ENCODE measurements at regions not wholly inside any gene's neighbourhood (a gene's known extent, or its start where the extent isn't known, plus 50 kb on each side); places are given as distances from the start of the nearest gene placed in this dataset.
"Not testable (repeated sequence)": the region's sequence is repeated elsewhere in the genome, so short reads cannot be mapped to it uniquely, and the experiment has no call there.

DNA sequence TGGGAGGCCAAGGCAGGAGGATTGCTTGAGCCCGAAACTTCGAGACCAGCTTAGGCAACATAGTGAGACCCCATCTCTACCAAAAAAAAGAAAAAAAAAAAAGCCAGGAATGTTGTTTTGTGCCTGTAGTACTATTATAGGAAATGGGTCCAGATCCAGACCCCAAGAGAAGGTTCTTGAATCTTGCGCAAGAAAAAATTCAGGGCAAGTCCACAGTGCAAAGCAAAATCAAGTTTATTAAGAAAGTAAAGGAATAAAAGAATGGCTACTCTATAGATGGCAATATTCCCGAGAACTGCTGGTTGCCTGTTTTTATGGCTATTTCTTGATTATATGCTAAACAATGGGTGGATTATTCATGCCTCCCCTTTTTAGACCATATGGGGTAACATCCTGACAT lies 51.2 kb upstream of the RDX start:
- no peak for DNase-seq (ENCODE audit: low spot score)

DNA sequence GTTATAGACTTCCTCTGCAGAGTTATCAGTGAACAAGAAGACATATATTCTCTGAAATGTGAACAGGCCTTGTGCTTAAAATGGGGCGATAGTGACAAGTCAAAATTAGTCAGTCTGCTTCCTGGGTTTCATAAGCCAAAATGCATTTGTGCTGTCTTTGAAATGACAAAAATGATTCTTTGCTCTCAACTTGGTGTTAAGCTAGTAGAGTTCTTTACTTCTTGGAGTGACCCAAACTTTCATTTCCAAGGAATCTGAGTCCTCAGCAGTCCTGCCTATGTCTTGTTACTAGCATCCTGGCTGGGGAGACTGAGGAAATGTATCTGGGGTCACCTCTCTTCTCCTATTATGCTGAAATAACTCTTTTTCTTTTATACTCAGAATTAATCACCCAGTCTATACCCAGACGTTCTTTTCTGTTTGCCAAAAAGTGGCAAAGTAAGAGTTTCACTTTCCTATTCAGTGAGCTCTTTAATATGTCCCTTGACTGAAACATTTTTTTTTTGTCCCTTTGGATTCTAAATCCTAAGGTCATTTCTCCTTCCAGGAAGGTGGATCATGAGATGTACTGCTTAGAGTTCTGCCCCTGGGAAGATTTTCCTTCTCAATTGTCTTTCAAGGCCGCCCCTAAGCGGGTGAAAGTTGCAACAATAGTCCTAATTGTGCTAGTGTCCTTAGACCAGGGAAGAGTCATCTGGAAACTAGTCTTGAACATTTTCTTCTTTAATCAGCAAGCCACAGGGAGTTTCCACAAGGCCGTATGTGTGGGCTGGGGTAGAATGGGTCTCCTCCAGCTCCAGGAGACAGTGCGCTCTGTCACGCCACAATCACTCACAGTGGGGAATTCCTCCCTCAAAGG lies 53.0 kb upstream of the RDX start:
- no peak for DNase-seq (ENCODE audit: low spot score)

DNA sequence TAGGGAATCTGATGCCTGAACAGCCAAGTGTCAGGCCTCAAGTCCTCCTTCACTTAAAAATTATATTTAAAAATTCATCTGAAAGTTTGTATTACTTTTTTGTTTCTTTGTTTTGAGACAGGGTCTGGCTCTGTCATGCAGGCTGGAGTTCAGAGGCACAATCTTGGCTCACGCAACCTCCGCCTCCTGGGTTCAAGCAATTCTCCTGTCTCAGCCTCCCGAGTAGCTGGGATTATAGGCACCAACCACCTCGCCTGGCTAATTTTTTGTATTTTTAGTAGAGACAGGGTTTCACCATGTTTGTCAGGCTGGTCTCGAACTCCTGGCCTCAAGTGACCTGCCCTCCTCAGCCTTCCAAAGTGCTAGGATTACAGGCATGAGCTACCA lies 53.6 kb upstream of the RDX start:
- not testable (repeated sequence) for DNase-seq (ENCODE audit: low spot score)

DNA sequence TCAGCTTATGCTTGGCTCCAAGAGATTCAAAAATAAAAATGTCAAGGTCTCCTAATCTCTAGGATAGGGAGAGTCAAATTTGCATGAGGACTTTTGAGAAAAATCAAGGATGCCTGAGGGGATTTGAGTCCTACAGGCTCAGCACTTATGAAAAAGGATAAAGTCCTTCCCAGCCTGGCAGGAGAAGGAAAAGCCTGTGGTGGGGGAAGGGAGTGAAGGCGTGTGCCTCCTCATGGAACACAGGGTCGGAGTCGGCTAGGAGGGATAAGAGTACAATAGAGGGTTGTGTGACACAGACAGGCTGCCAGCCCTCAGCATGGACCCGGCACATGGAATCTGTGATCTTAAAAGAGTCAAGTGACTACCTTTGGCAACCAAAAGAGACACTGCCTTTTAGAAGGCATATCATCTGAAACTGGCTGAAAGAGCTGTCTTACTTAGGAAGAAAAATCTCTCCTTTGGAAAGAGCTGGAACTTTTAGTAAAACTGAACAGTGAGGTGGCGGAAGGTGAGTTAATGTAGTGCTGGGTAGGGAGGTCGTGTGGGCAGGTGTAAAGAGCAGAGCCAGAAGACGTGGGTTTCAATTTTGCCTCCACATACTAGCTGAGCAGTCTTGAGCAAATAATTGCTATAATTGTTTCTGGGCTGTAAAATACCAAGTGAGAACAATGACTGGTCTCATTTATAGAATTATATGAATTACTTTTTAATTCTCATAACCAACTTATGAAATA lies 58.8 kb upstream of the RDX start:
- peak; percentile 30 for DNase-seq (ENCODE audit: low spot score)

DNA sequence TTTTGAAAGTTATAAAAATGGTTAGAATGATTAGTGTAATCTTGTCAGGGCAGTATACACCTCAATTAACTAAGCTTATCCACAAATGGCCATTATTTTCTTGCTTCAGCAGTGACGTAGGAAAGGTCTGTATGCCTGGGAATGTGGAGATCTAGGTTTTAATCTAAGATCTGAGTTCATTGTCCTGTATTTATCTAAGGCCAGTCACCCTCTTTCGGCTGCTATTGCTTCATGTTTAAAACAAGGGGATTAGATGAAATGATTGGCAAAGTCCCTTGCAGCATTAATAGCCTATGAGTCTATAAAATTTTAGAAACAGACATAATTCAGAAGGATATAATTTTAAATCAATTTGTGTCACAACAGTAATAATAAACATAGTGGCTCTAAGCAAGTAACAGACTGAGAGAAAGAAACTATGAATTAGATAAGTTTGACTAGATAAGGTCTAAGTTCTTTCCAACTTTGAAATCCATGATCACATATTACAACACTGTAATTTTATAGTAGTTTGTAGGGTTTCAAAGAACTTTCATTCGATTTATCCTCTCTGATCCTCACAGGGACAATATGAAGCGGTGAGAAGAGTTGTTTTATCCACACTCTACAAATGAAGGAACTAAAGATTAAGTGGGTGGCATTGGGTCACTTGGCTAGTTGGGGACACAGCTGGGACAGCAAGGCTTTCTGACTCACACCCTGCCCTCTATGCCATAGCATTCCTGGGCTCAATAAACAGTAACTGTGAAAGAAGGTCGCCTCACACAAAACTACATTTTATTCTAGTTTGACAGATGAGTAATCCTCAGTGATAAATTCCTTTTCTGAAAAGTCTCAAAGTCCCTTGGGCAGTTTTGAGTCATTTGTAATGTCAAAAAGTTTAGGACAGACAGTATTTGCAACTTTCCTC lies 60.6 kb upstream of the RDX start:
- DNase-seq (ENCODE audit: low spot score) = no peak

DNA sequence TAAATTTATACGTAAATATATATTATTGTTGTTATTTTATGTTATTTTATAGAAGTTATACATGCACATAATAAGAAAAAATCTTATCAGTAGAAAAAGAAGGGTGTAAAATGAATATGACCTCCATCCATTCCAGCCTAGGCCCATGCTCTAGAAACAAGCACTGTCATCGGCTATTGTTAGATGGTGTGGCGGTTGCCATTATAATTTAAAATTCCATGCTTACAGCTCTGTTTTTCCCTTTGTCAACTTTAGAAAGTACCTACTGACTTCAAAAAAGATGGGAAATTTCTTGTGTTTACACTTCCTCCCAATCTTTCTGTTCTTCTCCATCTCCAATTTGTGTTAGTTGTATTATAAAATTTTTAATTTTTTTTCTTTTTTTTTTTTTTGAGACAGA lies 61.9 kb upstream of the RDX start:
- DNase-seq (ENCODE audit: low spot score) = no peak

DNA sequence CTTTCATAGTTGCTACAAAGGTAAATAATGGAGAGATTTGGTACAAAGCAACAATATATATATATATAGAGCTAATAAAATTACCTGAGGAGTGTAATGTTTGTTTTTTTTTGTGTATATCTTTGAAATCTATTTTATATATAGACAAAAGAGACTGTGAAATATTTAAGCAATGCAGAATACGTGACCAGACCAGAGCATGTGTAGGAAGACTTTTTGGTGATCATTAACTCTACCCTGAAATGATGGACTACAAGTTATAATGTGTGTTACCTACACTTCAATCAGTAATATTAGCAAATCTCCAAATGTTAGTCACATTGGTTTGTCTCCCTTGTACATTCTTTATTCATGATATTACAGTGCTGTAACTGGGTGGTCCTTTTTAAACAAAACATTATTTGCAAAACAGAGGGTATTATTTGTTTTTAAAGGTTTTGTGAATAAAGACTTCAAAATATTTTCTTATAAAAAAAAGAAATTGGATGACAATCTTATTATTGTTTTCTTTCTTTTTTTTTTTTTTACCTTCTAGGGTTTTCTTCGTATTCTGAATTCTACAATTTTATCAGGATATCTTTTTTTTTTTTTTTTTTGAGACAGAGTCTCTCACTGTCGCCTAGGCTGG lies 64.5 kb upstream of the RDX start:
- DNase-seq (ENCODE audit: low spot score) = not testable (repeated sequence)

DNA sequence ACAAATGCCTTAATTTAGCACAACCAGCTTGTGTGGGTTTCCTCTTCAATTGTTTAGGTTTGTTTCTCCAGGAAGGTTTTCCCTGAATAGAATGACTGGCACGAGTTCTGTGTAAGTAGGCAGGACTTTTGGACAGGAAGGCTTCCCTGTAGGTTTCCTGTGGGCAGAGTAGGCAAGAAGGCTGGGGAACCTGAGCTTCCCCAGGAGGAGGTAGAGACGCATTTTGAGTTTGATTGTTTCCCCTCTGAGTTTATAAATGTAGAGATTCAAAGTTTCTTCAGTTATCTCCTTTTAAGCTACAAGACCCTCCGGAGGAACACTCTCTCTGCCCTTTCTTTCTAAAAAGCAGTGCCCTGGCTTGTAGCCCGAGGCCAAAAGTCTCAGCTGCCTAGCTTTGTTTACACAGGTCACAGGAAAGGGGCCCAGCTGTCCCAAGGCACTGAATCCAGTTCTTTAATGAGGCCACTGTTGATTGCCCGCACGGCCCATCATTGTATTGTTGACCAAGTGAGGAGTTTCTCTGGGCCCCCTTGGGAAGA lies 66.6 kb upstream of the RDX start:
- DNase-seq (ENCODE audit: low spot score) = peak; percentile 37

DNA sequence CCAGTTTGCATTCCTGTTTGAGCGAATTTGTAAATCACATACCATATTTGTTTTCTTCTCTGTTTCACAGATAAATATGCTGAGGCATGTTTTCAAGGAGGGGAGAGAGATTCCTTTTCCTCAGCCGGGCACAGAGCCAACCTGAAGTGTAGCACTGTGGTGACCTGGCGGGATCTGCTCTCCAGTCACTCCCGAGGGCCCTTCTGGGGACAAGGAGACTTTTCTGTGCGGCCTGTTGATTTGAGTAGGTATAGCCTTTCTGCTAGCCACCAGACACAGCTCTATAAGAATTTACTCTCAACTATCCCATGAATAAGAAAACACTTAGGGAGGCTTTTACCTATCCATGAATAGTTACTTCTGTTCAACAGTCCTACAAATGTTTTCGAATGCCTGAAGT lies 63.5 kb upstream of the FDX1 start:
- DNase-seq (ENCODE audit: low spot score) = no peak

DNA sequence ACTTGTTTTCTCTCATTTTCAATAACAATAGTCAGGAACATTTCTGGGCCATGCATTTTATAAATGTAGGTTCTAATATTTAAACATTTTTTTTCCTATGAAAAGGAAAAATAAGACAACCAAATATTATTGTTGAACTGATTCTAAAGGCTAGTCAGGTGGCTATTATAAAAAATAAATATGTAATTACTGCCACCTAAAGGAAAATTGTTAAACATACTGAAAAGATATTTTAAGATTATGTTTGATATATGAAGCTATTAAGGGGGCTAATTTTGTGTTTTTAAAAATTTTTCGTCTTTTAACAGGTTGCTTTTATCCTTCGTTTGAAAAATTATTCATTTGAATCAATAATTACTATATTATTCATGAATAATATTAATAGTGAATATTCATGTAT lies 62.2 kb upstream of the FDX1 start:
- no peak for DNase-seq (ENCODE audit: low spot score)

DNA sequence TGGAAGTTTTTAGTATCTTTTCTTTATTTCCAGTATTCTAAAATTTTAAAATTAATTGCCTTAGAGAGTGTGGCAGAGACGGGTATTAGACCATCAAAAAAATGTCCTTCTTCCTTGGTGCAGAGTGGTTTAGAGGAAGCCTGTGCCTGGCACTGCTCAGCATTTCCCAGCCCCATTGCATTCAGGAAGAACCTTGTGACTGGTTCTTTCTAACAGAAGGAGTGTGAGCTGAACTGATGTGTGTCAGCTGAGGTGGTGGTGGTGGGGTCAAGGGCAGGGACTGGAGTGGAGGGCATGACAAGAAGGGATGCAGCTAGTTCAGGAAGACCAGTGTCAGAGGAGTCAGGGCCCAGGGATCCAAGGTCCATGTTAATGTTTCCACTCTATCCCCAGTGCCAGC lies 58.7 kb upstream of the FDX1 start:
- DNase-seq (ENCODE audit: low spot score) = no peak

DNA sequence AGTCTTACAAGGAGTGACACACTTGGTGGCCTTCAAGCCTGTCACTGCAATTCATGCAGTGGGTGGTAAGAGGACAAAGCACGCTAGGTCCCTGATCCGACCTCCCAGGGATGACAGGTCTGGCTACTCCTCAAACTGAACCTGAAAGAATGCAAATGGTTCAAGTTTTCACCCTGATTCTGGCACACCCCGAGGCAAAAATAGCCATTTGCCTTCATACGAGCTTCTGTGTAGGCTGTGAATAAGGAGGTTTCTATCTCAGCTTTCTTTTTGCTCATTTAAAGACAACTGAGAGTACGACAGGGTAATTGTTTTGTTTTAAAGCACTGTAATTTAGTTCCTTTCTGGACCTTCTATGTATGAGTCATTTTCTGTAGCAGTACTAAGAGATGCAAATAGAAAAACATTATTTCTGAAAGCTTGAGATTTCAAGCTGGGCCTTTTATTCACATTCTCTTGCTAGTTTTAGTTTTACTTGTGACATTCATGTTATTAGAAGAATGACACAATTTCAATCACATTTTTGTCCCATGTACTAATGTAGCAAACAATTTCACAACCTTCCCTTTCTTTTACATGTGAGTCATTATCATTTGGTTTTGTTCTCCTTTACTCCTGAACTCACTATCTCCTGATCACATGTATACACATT lies 56.6 kb upstream of the FDX1 start:
- no peak for DNase-seq (ENCODE audit: low spot score)

DNA sequence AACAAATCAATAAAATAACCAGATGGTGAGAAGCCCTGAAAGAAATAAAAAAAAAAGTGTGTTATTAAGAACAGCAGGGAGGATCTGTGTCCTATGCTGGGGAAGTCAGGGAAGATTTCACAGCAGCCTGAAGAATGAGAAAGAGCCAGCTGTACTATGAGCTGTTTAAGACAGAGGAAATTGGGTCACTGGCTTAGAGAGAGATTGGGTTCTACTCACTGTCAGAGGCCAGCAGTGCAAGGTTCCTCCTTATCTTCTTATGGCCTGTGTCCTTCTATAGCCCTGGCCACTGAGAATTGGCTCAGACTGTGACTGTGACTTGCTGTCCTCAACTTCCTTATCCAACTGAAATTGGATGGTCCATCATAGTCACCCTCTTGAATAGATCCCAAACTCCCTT lies 54.8 kb upstream of the FDX1 start:
- no peak for DNase-seq (ENCODE audit: low spot score)

DNA sequence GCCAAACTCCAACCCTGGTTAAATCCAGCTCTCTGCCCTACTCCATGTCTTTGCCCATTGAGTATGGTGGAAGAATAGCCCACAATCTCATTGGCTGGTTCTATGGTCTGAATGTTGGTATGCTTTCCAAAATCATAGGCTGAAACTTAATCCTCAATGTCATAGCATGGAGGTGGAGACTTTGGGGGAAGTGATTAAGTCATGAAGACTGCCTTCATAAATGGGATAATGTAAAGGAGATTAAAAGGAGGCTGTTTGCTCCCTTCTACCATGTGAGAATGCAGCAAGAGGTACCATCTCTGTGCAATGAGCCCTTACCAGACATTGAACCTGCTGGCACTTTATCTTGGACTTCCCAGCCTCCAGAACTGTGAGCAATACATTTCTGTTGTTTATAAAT lies 54.4 kb upstream of the FDX1 start:
- no peak for DNase-seq (ENCODE audit: low spot score)

DNA sequence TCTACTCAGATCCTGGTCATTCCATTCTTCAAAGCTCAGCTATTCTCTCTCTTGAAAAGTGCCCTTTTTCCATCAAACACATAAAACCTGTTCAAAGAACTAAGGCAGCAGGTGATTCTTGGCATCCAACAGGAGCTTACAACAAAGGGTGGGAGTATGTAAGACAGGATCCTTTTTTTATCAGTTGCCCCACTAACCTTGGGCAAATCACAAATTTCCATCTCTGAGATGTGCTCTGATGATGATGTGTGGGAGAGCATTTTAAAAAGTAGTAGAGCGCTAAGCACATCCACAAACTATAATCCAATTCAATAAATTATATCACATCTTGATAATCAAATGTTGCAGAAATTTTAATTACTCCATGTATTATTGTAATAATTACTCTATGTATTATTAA lies 53.7 kb upstream of the FDX1 start:
- DNase-seq (ENCODE audit: low spot score) = no peak

DNA sequence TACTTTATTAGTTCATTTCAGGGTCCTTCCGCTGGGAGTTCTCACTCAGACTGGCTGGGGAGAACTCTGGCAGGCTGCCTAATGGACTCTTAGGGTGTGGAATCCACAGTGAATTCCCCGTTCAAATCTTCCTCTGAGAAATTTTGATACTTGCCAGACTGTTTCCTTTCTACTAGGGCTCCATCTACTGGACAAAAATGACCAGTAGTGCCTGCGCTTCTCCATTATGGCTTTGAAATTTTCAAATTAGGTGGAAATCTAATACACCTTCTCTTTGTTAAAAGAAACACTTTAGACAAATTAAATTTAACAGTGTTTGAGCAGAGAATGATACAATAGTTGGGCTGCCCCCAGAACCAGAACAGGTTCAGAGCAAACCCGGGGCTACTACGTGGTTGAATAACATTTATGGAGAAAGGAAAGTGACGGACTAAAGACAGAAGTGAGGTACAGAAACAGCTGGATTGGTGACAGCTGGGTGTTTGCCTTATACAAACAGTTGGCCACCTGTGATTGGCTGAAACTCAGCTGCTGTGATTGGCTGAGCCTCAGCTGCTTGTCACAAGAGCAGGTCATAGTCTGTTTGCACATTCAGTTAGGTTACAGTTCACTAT lies 52.9 kb upstream of the FDX1 start:
- peak; percentile 83 for DNase-seq (ENCODE audit: low spot score)

DNA sequence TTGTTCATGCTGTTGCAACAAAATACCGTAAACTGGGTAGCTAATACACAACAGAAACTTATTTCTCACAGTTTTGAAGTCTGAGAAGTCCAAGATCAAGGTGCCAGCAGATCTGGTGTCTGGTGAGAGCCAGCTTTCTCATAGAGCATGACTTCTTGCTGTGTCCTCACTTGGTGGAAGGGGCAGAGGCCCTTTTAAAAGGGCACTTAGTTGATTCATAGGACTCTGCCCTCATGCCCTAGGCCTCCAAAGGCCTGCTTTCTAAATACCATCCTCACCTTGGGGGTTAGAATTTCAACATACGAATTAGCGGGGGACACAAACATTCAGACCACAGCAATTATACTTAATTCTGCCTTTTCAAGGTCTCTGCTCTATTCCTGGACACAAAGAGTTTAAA lies 52.3 kb upstream of the FDX1 start:
- DNase-seq (ENCODE audit: low spot score) = no peak

DNA sequence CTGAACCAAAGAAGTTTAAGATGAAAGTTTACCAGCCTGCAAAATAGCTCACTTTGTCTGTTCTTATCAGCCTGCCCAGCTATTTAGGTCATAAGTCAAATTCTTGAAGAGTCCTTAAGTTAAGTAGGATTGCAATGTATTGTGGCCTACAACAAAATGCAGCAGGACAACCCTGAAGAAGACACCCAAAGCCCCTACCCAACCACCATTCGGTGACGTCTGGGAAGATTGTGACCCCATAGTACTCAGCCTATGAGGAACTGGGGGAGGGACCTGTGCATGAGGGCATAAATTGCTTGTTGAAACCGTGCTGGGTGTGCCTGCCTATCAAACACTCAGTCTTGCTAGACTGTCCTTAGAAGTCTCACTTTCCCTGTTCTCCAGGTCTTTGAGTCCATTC lies 50.5 kb upstream of the FDX1 start:
- DNase-seq (ENCODE audit: low spot score) = no peak

DNA sequence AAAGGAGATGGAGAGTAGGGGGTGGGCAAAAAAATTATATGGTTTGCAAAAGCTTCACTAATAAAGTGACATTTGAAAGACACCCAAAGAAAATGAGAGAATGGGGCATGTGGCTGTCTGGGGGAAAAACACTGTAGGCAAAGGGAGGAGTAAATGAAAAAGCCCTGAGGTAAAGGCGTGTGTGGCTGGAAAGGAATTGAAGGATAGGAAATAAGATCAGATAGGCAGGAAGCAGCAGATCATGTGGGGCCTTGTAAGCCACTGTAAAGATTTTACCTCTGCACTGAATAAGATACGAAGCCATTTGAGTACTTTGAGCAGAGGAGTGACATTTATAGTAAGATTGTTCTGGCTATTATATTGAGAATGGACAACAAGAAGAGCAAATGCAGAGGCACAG lies 49.8 kb upstream of the FDX1 start:
- DNase-seq (ENCODE audit: low spot score) = no peak

Measured in iPS-NIHi11 (cell line).